ENCODE measurements at regions not wholly inside any gene's neighbourhood (a gene's known extent, or its start where the extent isn't known, plus 50 kb on each side); places are given as distances from the start of the nearest gene placed in this dataset.

DNA sequence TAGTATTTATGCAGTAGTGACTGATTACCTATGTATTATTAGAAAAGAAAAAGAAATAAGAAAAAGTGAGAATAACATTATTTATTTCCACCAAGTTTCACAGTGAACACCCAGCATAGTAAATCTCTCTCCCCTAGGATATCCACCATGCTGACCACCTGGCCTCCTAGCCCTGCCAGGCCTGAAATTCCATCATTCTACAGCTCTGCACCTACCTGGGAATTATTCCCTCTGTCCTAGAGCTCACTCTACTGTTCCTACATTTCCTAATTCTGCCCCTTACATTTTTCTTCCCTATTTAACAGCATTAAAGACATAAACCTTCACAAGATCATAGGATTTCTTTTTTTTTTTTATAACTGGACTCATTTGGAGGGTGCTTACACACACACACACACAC is 525.3 kb upstream of the PPP2R3A start:
- Histone ChIP-seq H3K27me3 (no peaks in the 10 kb centered on the region), H3K4me1 (no peaks in the 10 kb centered on the region), H3K4me3 (no peak overlapping the region), H3K9me3 (no peaks in the 10 kb centered on the region), H3K36me3 (no peaks in the 10 kb centered on the region), H3K27ac (no peak overlapping the region)
- ATAC-seq = no peak
- DNase-seq = no peak
- intact Hi-C loops (cut with DNase I) = no loop called here
- TF ChIP-seq CTCF (IDR thresholded peaks at IDR 0.05) = no peak

DNA sequence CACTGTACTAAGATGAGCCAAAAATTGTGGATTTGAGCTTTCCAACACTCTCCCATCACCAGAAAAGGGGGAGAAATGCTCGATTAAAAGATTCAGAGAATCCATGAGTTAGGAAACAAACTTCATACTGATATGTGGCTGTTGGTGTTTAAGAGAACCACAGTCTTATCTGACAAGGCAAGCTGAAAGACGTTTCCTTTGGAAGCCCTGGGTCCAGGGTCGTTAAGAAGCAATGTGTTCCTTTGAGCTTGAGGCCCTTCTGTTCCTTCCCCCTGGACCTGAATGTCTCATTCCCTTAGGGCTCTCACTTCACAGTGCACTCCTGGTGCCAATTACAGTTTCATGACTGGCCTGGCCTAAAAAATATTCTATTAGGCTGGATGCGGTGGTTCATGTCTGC is 524.8 kb upstream of the PPP2R3A start:
- no peaks in the 10 kb centered on the region for H3K36me3 ChIP-seq

DNA sequence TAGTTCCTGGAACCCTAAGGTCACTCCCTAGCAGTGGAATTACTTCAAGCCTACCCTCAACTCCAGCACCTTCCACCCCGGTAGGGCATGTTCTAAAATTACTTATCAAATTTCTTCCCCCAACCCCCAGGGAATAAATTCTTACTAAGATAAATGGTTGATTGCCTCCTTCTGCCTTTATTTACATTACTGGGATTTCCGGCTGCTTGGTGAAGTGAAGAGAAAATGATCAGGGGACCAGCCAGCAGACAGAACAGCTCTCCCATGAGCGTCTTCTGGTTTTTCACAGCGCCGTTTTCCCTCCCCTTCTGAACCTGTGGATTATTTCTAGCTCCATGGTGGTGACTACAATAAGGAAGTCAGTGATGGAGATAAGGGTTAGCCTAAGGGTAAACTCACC is 521.5 kb upstream of the PPP2R3A start:
- Histone ChIP-seq H3K27ac (no peak overlapping the region), H3K4me1 (no peaks in the 10 kb centered on the region), H3K36me3 (no peaks in the 10 kb centered on the region), H3K27me3 (no peaks in the 10 kb centered on the region), H3K9me3 (no peaks in the 10 kb centered on the region), H3K4me3 (no peak overlapping the region)
- no peak for DNase-seq
- TF ChIP-seq CTCF (IDR thresholded peaks at IDR 0.05) = no peak
- no peak for ATAC-seq
- intact Hi-C loops (cut with DNase I) = no loop called here

More for the DNA sequence above, 524.8 kb upstream of the PPP2R3A start:
- Histone ChIP-seq H3K9me3 (no peaks in the 10 kb centered on the region), H3K27ac (no peak overlapping the region), H3K27me3 (no peaks in the 10 kb centered on the region), H3K4me1 (no peaks in the 10 kb centered on the region), H3K4me3 (no peak overlapping the region)
- ATAC-seq (no peak), DNase-seq (no peak)
- no peak for TF ChIP-seq CTCF (IDR thresholded peaks at IDR 0.05)
- intact Hi-C loops (cut with DNase I) = no loop called here

DNA sequence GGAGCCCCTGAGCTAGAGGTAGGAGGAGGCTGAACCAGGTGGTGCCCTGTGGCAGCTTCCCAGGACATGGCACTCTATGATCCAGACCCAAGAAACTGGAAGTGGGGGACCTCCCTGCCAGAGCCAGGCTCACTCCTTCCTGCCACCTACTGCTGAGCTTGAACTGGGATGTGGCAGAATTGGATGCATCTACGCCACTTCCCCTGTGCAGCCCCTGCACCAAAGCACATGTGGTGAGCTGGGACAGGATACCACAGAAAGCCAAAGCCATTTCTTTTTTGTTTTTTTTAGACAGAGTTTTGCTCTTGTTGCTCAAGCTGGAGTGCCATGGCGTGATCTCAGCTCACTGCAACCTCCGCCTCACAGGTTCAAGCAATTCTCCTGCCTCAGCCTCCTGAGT is 518.0 kb upstream of the PPP2R3A start:
- Histone ChIP-seq H3K4me3 (no peak overlapping the region), H3K36me3 (no peaks in the 10 kb centered on the region), H3K9me3 (no peaks in the 10 kb centered on the region), H3K27me3 (no peaks in the 10 kb centered on the region), H3K27ac (no peak overlapping the region), H3K4me1 (no peaks in the 10 kb centered on the region)
- no peak for DNase-seq
- TF ChIP-seq CTCF (IDR thresholded peaks at IDR 0.05) = no peak
- ATAC-seq = no peak
- intact Hi-C loops (cut with DNase I) = no loop called here

GRCh38 chr3:135448520-135448919 is 517.0 kb upstream of the PPP2R3A start:
- no peak overlapping the region for H3K4me3 ChIP-seq
- H3K36me3 ChIP-seq = no peaks in the 10 kb centered on the region
- no peaks in the 10 kb centered on the region for H3K9me3 ChIP-seq
- DNase-seq (no peak), ATAC-seq (no peak)
- no peak overlapping the region for H3K27ac ChIP-seq
- H3K4me1 ChIP-seq = no peaks in the 10 kb centered on the region
- intact Hi-C loops (cut with DNase I) = no loop called here
- H3K27me3 ChIP-seq = no peaks in the 10 kb centered on the region
- no peak for TF ChIP-seq CTCF (IDR thresholded peaks at IDR 0.05)

GRCh38 chr3:135449046-135449445 is 516.5 kb upstream of the PPP2R3A start:
- Histone ChIP-seq H3K9me3 (no peaks in the 10 kb centered on the region), H3K4me3 (no peak overlapping the region), H3K27ac (no peak overlapping the region), H3K27me3 (no peaks in the 10 kb centered on the region), H3K36me3 (no peaks in the 10 kb centered on the region), H3K4me1 (no peaks in the 10 kb centered on the region)
- no peak for DNase-seq
- intact Hi-C loops (cut with DNase I) = no loop called here
- TF ChIP-seq CTCF (IDR thresholded peaks at IDR 0.05) = no peak
- no peak for ATAC-seq
